Adipocyte (in vitro differentiated cells): ENCODE measurements at regions not wholly inside any gene's neighbourhood (a gene's known extent, or its start where the extent isn't known, plus 50 kb on each side); places are given as distances from the start of the nearest gene placed in this dataset.
"Not testable (repeated sequence)": the region's sequence is repeated elsewhere in the genome, so short reads cannot be mapped to it uniquely, and the experiment has no call there.

Source experiments
- DNase-seq: peaks from one replicate; pipeline ENCODE4 v3.0.0-alpha.2; 2015; ENCODE audit warnings: low read depth
- H3K27me3 ChIP-seq: replicated peaks from 2 replicates; pipeline ENCODE4 v1.7.0; 2013; ENCODE audit warnings: mild to moderate bottlenecking, low read length, moderate library complexity; ENCODE audit not compliant: control insufficient read depth, insufficient read depth
- H3K36me3 ChIP-seq: 2 replicates; pipeline ENCODE4 v1.7.0; 2013; ENCODE audit warnings: low read length, mild to moderate bottlenecking, moderate library complexity; ENCODE audit not compliant: control insufficient read depth, insufficient read depth, severe bottlenecking
- H3K4me1 ChIP-seq: 2 replicates; pipeline ENCODE4 v1.7.0; 2013; ENCODE audit warnings: mild to moderate bottlenecking, low read length, moderate library complexity; ENCODE audit not compliant: control insufficient read depth, insufficient read depth
- H3K4me3 ChIP-seq: 2 replicates; pipeline ENCODE4 v1.7.0; 2013; ENCODE audit warnings: mild to moderate bottlenecking, low read length, moderate library complexity
- H3K9ac ChIP-seq: 2 replicates; pipeline ENCODE4 v1.7.0; 2013; ENCODE audit warnings: mild to moderate bottlenecking, low read length, moderate library complexity
- H3K9me3 ChIP-seq: 2 replicates; pipeline ENCODE4 v1.7.0; 2013; ENCODE audit warnings: mild to moderate bottlenecking, low read length, moderate library complexity; ENCODE audit not compliant: control insufficient read depth

DNA sequence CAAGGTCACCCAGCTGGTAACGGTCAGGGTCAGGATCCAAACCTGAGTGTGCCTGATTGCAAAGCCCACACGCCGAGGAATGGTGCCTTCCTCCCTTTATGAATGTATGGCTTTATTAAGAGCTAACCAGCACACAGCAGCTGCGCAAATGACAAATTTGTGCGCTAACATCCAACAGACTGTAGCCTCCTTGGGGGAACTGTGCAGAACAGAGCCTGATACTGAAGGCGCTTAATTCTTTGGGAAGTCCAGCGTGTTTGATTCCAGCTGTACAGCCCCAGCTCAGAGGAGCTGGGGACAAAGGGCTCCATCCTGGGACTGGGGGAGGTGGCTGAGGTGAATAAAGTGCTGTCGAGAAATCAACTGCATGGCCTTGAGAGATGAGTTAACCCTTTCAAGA is 75.7 kb upstream of the JARID2 start:
- no peak overlapping the region for H3K4me3 ChIP-seq
- no peak for DNase-seq
- no peak overlapping the region for H3K9ac ChIP-seq
- H3K36me3 ChIP-seq = no peaks in the 10 kb centered on the region
- no peaks in the 10 kb centered on the region for H3K9me3 ChIP-seq
- H3K27me3 ChIP-seq = no peaks in the 10 kb centered on the region
- H3K4me1 ChIP-seq = no peaks in the 10 kb centered on the region

DNA sequence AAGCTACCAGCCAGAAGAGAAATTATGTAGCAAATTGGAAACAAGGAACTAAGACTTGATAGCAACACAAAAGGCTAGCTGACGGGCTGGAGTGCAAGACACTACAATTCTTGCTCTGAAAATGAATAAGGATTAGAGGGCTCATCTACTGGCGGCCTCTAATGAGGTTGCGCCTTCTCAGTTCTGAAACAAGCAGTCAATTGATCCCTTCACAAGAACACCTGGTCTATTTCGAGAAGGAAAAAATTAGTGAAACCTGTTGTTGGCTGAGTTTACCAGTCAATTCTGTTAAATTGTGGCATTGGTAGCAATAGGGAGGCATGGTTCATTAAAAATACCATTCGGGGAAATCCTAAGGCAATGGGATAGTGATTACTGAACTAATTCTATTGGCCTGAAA is 74.8 kb upstream of the JARID2 start:
- H3K4me1 ChIP-seq = no peaks in the 10 kb centered on the region
- no peak overlapping the region for H3K9ac ChIP-seq
- H3K36me3 ChIP-seq = no peaks in the 10 kb centered on the region
- no peak for DNase-seq
- H3K27me3 ChIP-seq = no peaks in the 10 kb centered on the region
- H3K4me3 ChIP-seq = no peak overlapping the region
- H3K9me3 ChIP-seq = no peaks in the 10 kb centered on the region

- Histone ChIP-seq H3K27me3 (no peaks in the 10 kb centered on the region), H3K4me1 (no peaks in the 10 kb centered on the region), H3K9ac (no peak overlapping the region), H3K36me3 (no peaks in the 10 kb centered on the region), H3K4me3 (no peak overlapping the region), H3K9me3 (no peaks in the 10 kb centered on the region)
- DNase-seq = no peak
These were observed 69.0 kb upstream of the JARID2 start for GRCh38 chr6:15176816-15177370.

GRCh38 chr6:15183979-15184378 is 61.9 kb upstream of the JARID2 start:
- no peaks in the 10 kb centered on the region for H3K27me3 ChIP-seq
- H3K9ac ChIP-seq = no peak overlapping the region
- H3K9me3 ChIP-seq = no peaks in the 10 kb centered on the region
- DNase-seq = no peak
- no peaks in the 10 kb centered on the region for H3K4me1 ChIP-seq
- no peak overlapping the region for H3K4me3 ChIP-seq
- no peaks in the 10 kb centered on the region for H3K36me3 ChIP-seq

DNA sequence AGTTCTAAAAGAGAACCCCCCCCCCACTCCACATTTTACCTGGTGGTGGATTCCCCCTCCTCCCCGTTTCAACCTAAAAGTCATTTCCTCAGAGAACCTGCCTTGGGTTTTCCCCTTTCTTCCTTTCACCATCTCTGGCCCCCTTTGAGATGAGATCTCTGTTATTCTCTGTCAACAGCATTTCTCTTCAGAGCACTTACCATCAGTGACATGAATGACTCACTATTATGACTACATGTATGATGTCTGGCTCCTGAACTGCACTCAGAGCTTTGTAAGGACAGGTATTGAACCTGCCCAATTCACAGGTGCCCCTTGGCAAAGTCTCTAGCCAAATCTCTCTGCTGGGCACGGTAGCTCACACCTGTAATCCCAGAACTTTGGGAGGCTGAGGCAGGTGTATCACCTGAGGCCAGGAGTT is 61.4 kb upstream of the JARID2 start:
- Histone ChIP-seq H3K9me3 (no peaks in the 10 kb centered on the region), H3K4me3 (no peak overlapping the region)
- no peak for DNase-seq

GRCh38 chr6:15185111-15185510 is 60.8 kb upstream of the JARID2 start:
- not testable (repeated sequence) for H3K36me3 ChIP-seq, DNase-seq, H3K9me3 ChIP-seq, H3K9ac ChIP-seq, H3K4me1 ChIP-seq, H3K27me3 ChIP-seq, H3K4me3 ChIP-seq

More for the DNA sequence above, 61.4 kb upstream of the JARID2 start:
- no peaks in the 10 kb centered on the region for H3K36me3 ChIP-seq
- no peak overlapping the region for H3K9ac ChIP-seq
- no peaks in the 10 kb centered on the region for H3K4me1 ChIP-seq
- H3K27me3 ChIP-seq = no peaks in the 10 kb centered on the region

- not testable (repeated sequence) for H3K36me3 ChIP-seq, DNase-seq, H3K4me1 ChIP-seq, H3K9me3 ChIP-seq, H3K27me3 ChIP-seq, H3K9ac ChIP-seq, H3K4me3 ChIP-seq
These were observed 52.4 kb upstream of the JARID2 start for GRCh38 chr6:15193451-15193850.

DNA sequence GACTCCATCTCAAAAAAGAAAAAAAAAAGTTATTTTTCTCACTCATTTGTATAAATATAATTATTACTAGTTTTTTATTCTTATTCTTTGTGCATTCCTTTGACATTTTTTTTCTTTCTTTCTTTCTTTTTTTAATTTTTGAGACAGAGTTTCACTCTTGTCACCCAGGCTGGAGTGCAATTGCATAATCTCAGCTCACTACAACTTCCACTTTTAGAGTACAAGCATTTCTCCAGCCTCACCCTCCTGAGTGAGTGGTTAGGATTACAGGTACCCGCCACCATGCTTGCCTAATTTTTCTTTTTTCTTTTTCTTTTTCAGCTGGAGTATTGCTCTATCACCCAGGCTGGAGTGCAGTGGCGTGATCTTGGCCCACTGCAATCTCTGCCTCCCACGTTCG is 51.4 kb upstream of the JARID2 start:
- no peaks in the 10 kb centered on the region for H3K9me3 ChIP-seq
- DNase-seq = no peak
- H3K4me3 ChIP-seq = no peak overlapping the region
- H3K36me3 ChIP-seq = no peaks in the 10 kb centered on the region
- H3K4me1 ChIP-seq = no peaks in the 10 kb centered on the region
- H3K27me3 ChIP-seq = no peaks in the 10 kb centered on the region
- no peak overlapping the region for H3K9ac ChIP-seq
